DMS153 (cell line): ENCODE measurements at regions not wholly inside any gene's neighbourhood (a gene's known extent, or its start where the extent isn't known, plus 50 kb on each side); places are given as distances from the start of the nearest gene placed in this dataset.

ENCODE experiments used
- DNase-seq: peaks from one replicate; lab custom pipeline; 2025; lab: John Stamatoyannopoulos, UW

DNA sequence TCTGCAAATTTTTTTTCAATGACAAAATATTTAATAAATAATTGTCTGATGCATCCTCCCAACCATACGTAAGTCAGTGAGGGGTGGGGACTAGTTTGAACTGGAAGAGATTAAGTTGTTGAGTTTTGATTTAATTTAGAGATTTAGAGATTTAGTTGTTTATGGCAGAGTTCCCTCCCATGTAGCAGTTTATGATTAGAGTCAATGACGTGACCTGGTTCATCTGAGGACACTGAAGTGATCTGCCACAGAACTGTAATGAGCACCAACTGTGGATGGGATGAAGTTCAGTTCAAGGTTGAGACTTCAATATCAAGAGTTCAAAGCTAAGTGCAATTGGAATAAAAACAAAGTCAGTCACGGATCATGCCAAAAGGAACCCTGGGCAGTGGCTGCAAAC, 609.3 kb downstream of the NOVA1 start:
- DNase-seq = no peak

GRCh38 chr14:25955772-25956171, 642.1 kb downstream of the NOVA1 start:
- DNase-seq = no peak

- no peak for DNase-seq
These were observed 644.2 kb downstream of the NOVA1 start for GRCh38 chr14:25953532-25954139.

GRCh38 chr14:25945746-25946145, 652.1 kb downstream of the NOVA1 start:
- no peak for DNase-seq

- DNase-seq = no peak
These were observed 653.8 kb downstream of the NOVA1 start for GRCh38 chr14:25944020-25944419.

DNA sequence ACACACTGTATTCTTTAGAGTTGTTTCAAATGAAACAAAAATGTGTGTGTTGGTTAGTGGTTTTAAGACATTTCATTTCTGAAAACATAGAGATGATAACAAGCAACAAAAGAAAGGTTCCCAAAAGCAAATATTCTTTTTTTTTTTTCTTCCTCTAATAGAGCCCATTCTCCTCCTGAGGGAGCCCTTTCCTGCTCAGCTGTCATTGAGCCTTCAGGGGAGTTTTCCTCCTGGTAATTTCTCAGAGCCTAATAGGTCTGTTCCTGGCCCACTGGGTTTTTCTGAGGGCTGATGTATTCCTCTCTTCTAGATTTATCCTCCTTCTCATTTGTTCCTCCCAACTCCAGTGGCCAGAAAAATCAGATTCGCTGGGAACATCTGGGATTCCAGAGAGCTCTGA, 654.5 kb downstream of the NOVA1 start:
- no peak for DNase-seq

GRCh38 chr14:25942090-25942489, 655.7 kb downstream of the NOVA1 start:
- no peak for DNase-seq

DNA sequence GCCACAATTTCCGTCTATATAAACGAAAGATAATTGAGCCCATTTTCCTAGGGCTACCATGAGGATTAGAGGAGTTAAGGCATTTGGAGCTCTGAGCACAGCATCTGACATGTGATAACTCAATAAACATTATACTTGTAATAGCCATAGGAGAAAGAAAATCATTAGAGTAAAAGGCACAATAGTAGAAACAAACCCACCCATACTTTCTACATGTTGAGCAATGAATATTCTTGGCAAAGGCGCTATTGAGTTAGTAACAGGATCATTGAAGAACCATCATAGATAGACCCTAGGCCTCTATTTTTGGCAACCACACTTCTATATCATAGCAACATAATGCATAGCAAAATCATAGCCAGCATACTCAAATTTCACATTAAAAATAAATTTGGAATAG, 664.1 kb downstream of the NOVA1 start:
- no peak for DNase-seq

DNA sequence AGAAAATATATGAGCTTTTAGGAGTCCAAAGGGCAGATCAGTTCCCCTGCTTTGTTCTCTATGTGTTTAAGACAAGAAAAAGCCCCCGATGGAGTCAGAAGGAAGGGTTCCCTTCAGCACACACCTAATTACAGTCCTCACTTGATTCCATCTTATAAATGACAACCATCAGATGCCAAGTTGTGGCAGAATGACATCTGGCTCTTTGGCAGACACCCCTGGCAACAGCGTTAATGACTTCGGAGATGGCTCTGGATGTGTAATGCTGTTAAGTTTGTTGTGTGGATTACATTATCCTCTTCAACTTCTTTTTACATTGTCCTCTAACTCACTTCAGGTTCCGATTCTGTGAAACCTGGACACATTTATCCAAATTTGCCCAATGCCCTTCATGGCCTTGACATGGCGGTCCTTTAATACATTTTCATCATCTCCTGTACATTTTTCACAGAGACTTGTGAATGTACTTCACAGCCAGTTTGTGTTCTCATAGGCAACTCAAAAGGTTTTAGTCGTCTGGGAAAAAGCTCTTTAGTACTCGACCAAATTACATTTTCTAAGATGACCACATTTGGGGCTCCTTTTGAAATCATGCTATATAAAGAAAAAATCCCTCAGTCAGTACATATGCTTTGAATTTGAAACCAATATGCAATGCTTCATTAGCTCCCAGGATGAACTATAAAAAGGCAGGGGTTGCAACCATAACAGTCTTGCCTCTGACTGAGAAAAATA, 667.8 kb downstream of the NOVA1 start:
- no peak for DNase-seq

DNA sequence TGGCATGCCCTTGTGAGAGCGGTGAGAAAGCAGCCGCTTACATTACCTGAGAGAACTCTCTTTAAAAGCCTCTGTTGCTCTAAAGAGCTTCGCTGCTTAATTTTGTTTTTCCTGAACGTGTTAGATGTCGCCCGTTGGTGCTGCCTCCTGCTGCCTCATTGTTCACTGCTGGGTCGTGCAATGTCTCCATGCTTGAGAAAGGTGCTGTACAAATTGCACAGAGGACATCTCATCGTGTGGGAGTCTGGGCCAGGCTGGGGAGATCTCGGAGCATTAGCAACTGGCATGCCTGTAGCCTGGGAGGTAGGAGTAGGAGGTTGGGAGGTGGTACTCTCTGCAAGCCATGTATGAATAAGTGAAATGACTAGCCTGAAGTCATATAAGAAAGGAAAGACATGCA, 686.0 kb downstream of the NOVA1 start:
- no peak for DNase-seq

DNA sequence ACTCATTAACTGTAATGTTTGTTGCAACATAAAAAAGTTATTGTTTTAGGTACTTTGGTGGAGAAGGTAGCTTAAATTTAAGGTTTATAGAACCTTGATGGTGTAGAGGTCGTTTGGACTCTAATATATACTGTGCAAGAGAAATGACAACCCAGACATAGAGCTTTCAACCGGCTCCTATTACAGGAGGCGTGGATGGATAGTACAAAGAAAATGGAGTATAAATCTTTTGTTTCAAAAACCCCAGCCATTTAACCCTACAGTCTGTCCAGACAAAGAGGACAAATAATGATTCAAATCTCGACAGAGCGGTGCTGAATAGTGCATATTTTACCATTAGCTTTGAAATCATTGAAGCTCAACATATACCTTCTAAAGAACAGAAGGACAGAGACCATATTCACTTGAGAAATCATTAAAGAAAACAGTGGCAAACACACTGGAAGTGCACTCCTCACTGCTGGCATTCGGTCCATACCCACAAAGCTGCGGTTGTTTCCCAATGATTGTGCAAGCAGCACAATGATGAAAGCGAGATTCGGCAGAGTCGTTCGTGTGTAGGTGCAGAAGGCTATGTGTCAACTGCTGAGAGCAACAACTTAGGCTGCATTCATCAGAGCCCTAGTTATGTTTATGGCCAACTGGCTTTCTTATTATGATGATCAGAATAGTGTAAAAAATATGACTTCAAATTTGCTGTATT, 688.6 kb downstream of the NOVA1 start:
- DNase-seq = no peak

DNA sequence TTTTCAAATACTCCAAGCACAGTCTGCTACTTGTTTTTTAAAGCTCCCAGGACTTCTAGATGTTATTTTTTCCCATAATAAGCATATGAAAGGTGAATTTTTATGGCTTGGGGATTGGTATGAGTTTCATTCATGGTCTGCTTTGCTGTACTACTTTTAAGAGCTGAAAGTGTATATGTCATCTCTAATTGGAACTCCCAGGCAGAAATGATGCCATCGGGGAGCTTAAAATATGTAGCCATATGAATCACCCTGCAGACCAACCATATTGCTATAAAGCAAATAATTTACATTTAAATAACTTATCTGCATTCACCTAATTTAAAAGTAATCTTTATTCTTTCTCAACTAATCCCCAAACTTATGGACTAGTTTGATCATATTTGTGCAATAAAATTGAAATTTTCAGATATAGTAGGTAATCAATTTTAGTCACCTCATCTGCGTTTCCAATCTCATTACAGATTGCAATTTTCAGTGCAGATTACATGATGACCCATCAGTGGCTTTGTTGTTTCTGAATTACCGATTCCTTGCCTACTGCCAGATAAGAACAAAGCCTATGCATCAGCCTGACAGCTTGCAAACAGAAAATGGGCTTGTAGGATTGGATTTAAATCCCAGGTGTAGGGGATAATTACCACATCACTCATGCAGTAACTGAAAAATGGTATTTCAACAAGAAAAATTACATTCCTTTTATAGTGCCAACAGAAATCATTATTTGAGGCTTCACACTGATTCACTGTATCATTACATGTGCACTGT, 689.4 kb downstream of the NOVA1 start:
- no peak for DNase-seq

DNA sequence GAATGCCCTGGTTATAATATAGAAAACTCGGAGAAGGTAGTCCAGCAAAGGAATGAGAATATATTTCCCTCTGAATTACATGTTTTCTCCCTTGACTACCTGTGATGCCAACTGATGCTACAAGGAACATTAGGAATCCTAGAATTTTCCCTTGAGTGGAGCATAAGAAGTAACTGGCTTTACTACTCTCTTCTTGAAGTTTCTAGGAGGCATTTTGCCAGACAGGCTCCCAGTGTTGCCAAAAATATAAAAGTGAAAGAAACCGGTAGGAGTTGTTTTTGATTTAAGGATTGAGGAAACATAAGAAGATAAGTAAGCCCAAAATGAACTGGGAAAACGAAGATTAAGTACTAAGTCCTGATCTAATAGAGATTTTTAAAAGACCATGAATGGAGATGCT, 693.4 kb downstream of the NOVA1 start:
- no peak for DNase-seq

DNA sequence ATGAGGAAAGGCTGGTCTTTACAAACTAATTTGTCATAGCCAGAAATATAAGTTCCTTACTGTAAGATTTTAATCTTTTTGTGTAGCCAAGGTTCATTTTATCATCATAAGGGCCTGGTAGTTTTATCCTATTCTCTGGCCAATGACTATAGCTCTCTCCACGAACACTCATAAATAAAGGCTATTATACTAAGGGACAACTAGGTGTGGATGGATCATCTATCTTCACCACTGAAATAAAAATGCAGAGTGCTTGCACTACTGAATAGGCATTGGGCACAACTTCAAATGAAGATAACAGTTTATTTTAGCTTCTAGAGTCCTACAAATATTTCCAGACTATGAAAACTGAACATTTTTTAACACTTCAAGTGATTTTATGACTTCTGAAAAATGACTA, 698.6 kb downstream of the NOVA1 start:
- DNase-seq = no peak

DNA sequence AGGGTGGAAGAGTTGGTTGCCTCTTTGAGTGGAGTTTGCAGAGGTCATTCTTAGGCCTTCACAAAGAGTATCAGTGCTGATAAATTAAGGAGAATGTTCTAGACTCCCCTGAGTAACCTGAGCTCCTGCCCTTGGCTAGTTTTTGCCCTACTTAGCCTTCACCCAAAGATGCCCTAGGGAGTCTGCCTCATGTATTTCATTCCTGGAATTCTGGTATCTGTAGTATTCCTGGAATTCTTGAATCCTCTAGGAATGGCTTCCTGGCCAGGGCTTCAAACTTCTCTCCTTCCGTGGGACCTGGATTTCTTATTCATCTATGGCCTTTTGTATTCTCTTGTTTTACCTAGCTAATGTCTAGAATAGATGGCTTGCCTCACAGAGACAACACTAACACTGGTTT, 701.1 kb downstream of the NOVA1 start:
- DNase-seq = no peak

DNA sequence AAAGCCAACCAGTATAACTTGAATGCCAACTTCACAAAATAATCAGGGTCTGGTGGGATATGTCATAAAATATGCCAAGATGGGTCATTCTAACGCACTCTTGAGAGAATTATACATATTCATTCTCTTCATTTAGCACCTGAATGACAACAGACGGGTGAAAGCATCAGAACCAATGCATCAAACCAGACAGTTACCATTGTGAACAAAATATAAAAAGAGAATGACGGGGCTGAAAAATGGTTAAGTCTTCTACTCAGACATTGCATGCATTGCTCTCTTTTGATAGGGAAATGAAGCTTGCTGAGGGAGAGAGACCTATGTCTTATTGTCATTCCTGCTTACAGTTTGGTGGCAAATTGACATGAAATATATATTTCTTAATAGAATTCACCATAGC, 702.1 kb downstream of the NOVA1 start:
- no peak for DNase-seq

GRCh38 chr14:25887251-25887878, 710.5 kb downstream of the NOVA1 start:
- DNase-seq = no peak

DNA sequence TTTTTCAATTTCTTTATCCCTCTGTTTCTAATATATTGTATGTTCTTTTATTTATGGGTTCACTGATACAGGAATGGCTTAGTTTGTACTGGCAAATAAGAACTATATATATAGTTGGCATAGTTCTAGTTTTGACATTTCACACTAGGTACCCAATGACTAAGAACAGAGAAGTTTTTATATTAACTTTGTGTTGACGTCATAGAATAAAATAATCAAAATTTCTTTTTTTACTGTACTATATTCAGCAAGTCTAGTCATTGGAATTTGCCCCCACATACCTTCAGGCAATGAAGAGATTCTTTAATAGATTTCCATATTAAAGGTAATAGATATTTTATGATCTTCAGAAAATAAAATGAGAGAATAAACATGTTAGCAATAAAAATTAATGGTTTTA, 713.2 kb downstream of the NOVA1 start:
- DNase-seq = no peak

GRCh38 chr14:25882899-25883298, 714.9 kb downstream of the NOVA1 start:
- DNase-seq = no peak

DNA sequence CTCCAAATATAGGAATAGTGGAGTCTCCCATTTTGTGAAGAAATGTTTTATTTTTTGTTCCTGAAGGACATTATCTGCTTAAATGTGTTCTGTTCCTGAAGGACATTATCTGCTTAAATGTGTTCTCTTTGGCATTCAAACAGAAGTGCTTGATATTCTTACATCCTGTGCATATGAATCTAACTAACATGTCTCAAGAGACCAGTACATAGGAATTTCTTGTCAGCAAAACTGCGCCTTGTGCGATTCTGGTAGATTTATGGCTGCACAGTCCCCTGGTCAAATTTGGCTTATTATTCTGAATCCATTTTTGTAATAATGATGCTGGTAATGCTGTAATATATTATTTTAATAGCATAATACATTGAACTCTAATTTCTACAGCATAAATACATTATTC, 722.4 kb downstream of the NOVA1 start:
- DNase-seq = no peak

DNA sequence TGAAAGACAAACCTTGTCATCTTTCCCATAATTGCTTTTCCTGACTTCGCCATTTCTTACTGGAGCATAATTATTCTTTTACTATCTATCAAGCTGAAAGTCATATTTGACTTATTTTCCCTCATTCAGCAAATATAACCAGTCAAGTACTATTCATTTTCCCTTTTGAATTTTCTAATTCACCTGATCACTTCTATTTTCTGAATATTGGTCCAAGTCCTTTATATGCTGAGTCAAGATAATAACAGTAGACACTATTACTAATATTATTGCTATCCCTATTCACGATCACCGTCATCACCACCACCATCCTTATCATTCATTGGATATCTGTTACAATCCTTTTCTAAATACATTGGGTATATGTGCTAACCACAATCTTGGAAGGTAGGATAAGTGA, 728.0 kb downstream of the NOVA1 start:
- DNase-seq = no peak
